ENCODE measurements at regions not wholly inside any gene's neighbourhood (a gene's known extent, or its start where the extent isn't known, plus 50 kb on each side); places are given as distances from the start of the nearest gene placed in this dataset.

DNA sequence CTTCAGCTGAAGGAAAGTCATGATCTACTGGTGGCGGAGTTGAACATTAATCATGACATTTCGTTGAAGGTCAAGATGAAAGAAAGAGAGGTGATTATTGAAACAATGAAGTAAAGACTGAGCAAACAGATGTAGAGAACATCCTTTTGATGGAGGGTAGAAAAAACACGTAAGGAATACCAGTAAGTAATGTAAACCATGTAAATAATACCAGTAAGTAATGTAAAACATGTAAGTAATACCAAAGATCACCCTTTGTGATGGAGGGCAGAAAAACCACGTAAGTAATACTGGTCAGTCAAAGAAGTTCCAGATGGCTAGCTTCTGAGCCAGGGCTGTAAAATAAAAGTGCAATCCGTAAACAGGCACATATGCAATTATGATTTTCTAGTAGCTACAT, 1387.7 kb downstream of the SUCLG1 start:
- TF ChIP-seq POLR2A (IDR thresholded peaks at IDR 0.05) (no peak), CTCF (IDR thresholded peaks at IDR 0.05) (no peak)

All from body of pancreas (tissue), 4 donors.